Hepatocyte (in vitro differentiated cells): ENCODE measurements at regions not wholly inside any gene's neighbourhood (a gene's known extent, or its start where the extent isn't known, plus 50 kb on each side); places are given as distances from the start of the nearest gene placed in this dataset.

Experiments
- EZH2 ChIP-seq: fragments of 200-600 bp; sonication (generic); IDR thresholded peaks from 2 replicates; pipeline ENCODE4 v1.6.1; 2016; ENCODE audit warnings: antibody characterized with exemption, mild to moderate bottlenecking, borderline replicate concordance
- EZH2phosphoT487 ChIP-seq: fragments of 200-600 bp; sonication (generic); IDR thresholded peaks from one replicate; pipeline ENCODE4 v1.6.1; 2018; ENCODE audit warnings: antibody characterized with exemption, mild to moderate bottlenecking, low read depth, moderate library complexity; ENCODE audit not compliant: unreplicated experiment, severe bottlenecking
- TF ChIP-seq, protein P1 (sequence below): fragments of 200-600 bp; sonication (generic); IDR thresholded peaks from 2 replicates; pipeline ENCODE4 v1.5.1; 2016; ENCODE audit warnings: antibody characterized with exemption, mild to moderate bottlenecking; ENCODE audit not compliant: poor library complexity

- TF ChIP-seq EZH2phosphoT487 (no peak), EZH2 (no peak)
- TF ChIP-seq, protein P1, sequence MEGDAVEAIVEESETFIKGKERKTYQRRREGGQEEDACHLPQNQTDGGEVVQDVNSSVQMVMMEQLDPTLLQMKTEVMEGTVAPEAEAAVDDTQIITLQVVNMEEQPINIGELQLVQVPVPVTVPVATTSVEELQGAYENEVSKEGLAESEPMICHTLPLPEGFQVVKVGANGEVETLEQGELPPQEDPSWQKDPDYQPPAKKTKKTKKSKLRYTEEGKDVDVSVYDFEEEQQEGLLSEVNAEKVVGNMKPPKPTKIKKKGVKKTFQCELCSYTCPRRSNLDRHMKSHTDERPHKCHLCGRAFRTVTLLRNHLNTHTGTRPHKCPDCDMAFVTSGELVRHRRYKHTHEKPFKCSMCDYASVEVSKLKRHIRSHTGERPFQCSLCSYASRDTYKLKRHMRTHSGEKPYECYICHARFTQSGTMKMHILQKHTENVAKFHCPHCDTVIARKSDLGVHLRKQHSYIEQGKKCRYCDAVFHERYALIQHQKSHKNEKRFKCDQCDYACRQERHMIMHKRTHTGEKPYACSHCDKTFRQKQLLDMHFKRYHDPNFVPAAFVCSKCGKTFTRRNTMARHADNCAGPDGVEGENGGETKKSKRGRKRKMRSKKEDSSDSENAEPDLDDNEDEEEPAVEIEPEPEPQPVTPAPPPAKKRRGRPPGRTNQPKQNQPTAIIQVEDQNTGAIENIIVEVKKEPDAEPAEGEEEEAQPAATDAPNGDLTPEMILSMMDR, result no peak
Observed at GRCh38 chr6:109237077-109237985, 142.0 kb downstream of the CEP57L1 start.
